Uterus (tissue), 3 donors: ENCODE measurements at regions not wholly inside any gene's neighbourhood (a gene's known extent, or its start where the extent isn't known, plus 50 kb on each side); places are given as distances from the start of the nearest gene placed in this dataset.

Source experiments
- DNase-seq, 2 donors: peaks; one replicate each; pipeline ENCODE4 v3.0.0-alpha.2; 2019 to 2020
- H3K27ac ChIP-seq, 2 donors: fragments of 200-600 bp; sonication (generic); 1 replicate in 1 of 2; 2 replicates in 1 of 2; pipeline ENCODE4 v1.5.1; 2016 to 2018
- H3K27me3 ChIP-seq, 2 donors: fragments of 200-600 bp; sonication (generic); one replicate each; pipeline ENCODE4 v1.5.1; 2018 to 2019; ENCODE audit warnings: control low read depth in 1 of 2
- H3K36me3 ChIP-seq, 2 donors: fragments of 200-600 bp; sonication (generic); one replicate each; pipeline ENCODE4 v1.5.1; 2019; ENCODE audit warnings: control low read depth in 1 of 2
- H3K4me1 ChIP-seq, 2 donors: fragments of 200-600 bp; sonication (generic); one replicate each; pipeline ENCODE4 v1.5.1; 2018 to 2019; ENCODE audit warnings: control low read depth in 1 of 2
- H3K4me3 ChIP-seq, 2 donors: fragments of 200-600 bp; sonication (generic); 1 replicate in 1 of 2; 2 replicates in 1 of 2; pipeline ENCODE4 v1.5.1; 2018 to 2019; ENCODE audit warnings: mild to moderate bottlenecking in 1 of 2
- H3K9me3 ChIP-seq, 2 donors: fragments of 200-600 bp; sonication (generic); one replicate each; pipeline ENCODE4 v1.5.1; 2019; ENCODE audit warnings: control low read depth in 1 of 2
- POLR2A ChIP-seq, 2 donors: fragments of 450-650 bp; IDR thresholded peaks; one replicate each; pipeline ENCODE4 v1.6.1; 2016; ENCODE audit warnings: antibody characterized with exemption in 2 of 2, mild to moderate bottlenecking in 1 of 2, moderate library complexity in 1 of 2
- intact Hi-C: fragments of 100-400 bp; cut with DNase I; formaldehyde crosslinking; loops from one replicate; pipeline ENCODE4 v1.15.1; 2023; ENCODE audit warnings: low total_unique reads
- TF ChIP-seq, protein P1 (sequence below), 4 experiments: fragments of 200-600 bp in 2 of 4; fragments of 450-650 bp in 2 of 4; sonication (generic) in 2 of 4; IDR thresholded peaks; one replicate each; pipeline ENCODE4 v1.5.1; 2016 to 2019; ENCODE audit warnings: antibody characterized with exemption in 4 of 4, mild to moderate bottlenecking in 2 of 4, moderate library complexity in 1 of 4
- donor health status: DM: yes; HTN: yes; CAD: no.

- intact Hi-C loops, result no loop called here
- Histone ChIP-seq H3K27ac (no peak overlapping the region), H3K4me1 (peaks cover 0 to 5% of the 10 kb centered on the region in 2 donors), H3K4me3 (no peak overlapping the region), H3K36me3 (no peaks in the 10 kb centered on the region), H3K27me3 (no peaks in the 10 kb centered on the region), H3K9me3 (no peaks in the 10 kb centered on the region)
- DNase-seq, result no peak
- TF ChIP-seq POLR2A (IDR thresholded peaks at IDR 0.05), result no peak
- TF ChIP-seq, protein P1, sequence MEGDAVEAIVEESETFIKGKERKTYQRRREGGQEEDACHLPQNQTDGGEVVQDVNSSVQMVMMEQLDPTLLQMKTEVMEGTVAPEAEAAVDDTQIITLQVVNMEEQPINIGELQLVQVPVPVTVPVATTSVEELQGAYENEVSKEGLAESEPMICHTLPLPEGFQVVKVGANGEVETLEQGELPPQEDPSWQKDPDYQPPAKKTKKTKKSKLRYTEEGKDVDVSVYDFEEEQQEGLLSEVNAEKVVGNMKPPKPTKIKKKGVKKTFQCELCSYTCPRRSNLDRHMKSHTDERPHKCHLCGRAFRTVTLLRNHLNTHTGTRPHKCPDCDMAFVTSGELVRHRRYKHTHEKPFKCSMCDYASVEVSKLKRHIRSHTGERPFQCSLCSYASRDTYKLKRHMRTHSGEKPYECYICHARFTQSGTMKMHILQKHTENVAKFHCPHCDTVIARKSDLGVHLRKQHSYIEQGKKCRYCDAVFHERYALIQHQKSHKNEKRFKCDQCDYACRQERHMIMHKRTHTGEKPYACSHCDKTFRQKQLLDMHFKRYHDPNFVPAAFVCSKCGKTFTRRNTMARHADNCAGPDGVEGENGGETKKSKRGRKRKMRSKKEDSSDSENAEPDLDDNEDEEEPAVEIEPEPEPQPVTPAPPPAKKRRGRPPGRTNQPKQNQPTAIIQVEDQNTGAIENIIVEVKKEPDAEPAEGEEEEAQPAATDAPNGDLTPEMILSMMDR (IDR thresholded peaks at IDR 0.05), result no peak
These were observed 53.0 kb upstream of the ANKEF1 start for GRCh38 chr20:9981829-9982228.

DNA sequence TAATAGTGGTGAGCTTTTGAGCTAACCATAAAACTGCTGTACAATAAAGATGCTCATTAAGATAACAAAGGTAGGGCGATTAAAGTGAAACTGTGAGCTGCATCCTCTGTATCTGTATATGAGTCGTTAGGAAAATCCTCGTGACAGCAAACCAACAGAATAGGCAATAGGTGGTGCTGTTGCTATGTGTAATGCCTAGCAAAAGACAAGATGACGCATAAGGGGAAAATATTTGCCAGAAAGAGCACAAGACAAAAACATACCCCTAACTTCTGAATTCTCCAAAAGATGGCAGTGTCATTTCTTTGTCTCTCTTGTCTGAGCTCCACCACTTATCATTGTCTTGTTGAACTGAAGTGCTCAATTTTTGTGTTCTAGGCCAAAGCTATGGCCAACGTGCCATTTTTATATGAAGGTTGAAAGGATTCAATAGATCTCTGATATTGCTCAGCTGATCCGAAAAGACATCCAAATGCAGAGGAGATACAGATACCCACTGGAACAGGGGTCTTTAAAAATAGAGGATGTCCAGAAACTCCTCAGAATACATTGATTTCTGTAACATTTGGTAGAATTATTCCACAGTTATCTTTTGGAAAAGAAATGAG, 56.3 kb upstream of the ANKEF1 start:
- no peaks in the 10 kb centered on the region for H3K36me3 ChIP-seq
- no peak overlapping the region for H3K4me3 ChIP-seq
- peak overlapping the region in 1 of 2 donors; percentile 29 for H3K27ac ChIP-seq
- no peaks in the 10 kb centered on the region for H3K9me3 ChIP-seq
- no peaks in the 10 kb centered on the region for H3K27me3 ChIP-seq
- intact Hi-C loops, result loop anchor here (10.0 kb wide), 1 partner anchor 446 kb away; no protein-coding TSS in a partner anchor
- TF ChIP-seq, protein P1 (IDR thresholded peaks at IDR 0.05), result peak; percentile 75 to 93 (median 83)
- no peak for TF ChIP-seq POLR2A (IDR thresholded peaks at IDR 0.05)
- peaks cover 0 to 5% of the 10 kb centered on the region in 2 donors for H3K4me1 ChIP-seq
- DNase-seq, result peak; percentile 22 to 63

GRCh38 chr20:9977629-9978028, 57.2 kb upstream of the ANKEF1 start:
- H3K4me3 ChIP-seq, result no peak overlapping the region
- no peaks in the 10 kb centered on the region for H3K36me3 ChIP-seq
- no peaks in the 10 kb centered on the region for H3K27me3 ChIP-seq
- no peaks in the 10 kb centered on the region for H3K9me3 ChIP-seq
- no peak for DNase-seq
- peaks cover 0 to 5% of the 10 kb centered on the region in 2 donors for H3K4me1 ChIP-seq
- H3K27ac ChIP-seq, result no peak overlapping the region
- TF ChIP-seq POLR2A (IDR thresholded peaks at IDR 0.05), result no peak
- TF ChIP-seq, protein P1 (IDR thresholded peaks at IDR 0.05), result no peak
- intact Hi-C loops, result loop anchor here (10.0 kb wide), 1 partner anchor 447 kb away; no protein-coding TSS in a partner anchor

DNA sequence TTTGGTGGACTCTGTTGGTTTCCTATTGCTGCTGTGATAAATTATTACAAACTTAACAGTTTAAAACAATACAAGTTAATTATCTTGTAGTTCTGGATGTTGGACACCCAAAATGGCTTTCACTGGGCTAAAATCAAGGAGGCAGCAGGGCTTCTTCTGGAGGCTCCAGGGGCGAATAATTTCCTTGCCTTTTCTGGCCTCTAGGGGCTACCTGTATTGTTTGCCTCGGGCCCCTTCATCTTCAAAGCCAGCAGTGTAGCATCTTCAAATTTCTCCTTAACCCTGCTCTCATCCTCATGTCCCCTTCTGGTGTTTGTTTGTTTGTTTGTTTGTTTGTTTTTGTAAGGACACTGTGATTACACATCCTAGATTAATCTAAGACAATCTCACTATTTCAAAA, 60.5 kb upstream of the ANKEF1 start:
- intact Hi-C loops, result loop anchor here (10.0 kb wide), 1 partner anchor 450 kb away; no protein-coding TSS in a partner anchor
- no peak for DNase-seq

DNA sequence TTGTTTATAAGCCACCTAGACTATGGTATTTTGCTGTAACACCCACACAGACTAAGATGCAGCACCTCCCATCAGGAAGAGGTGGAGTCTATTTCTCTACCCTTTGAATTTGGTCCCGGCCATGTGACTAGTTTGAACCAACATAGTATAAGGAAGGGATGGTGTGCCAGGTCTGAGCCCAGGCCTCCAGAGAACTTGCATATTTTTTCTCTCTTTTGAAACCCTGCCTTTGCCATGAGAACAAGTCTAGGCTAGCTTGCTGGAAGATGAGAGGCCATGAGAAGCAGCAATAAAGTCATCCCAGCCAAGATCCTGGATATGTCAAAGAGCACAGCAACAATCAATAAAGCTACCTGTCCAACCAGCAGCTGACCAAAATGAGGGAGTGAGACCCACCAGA, 63.0 kb upstream of the ANKEF1 start:
- DNase-seq, result no peak
- TF ChIP-seq, protein P1 (IDR thresholded peaks at IDR 0.05), result no peak
- TF ChIP-seq POLR2A (IDR thresholded peaks at IDR 0.05), result no peak
- H3K9me3 ChIP-seq, result no peaks in the 10 kb centered on the region
- H3K27ac ChIP-seq, result no peak overlapping the region
- intact Hi-C loops, result loop anchor here (10.0 kb wide), 1 partner anchor 453 kb away; no protein-coding TSS in a partner anchor
- no peaks in the 10 kb centered on the region for H3K27me3 ChIP-seq
- no peaks in the 10 kb centered on the region for H3K36me3 ChIP-seq
- H3K4me1 ChIP-seq, result no peaks in the 10 kb centered on the region
- H3K4me3 ChIP-seq, result no peak overlapping the region

More for the DNA sequence above, 60.5 kb upstream of the ANKEF1 start:
- H3K4me3 ChIP-seq, result no peak overlapping the region
- TF ChIP-seq POLR2A (IDR thresholded peaks at IDR 0.05), result no peak
- TF ChIP-seq, protein P1 (IDR thresholded peaks at IDR 0.05), result no peak
- H3K36me3 ChIP-seq, result no peaks in the 10 kb centered on the region
- no peaks in the 10 kb centered on the region for H3K4me1 ChIP-seq
- H3K9me3 ChIP-seq, result no peaks in the 10 kb centered on the region
- H3K27ac ChIP-seq, result no peak overlapping the region
- no peaks in the 10 kb centered on the region for H3K27me3 ChIP-seq
